ENCODE measurements at regions not wholly inside any gene's neighbourhood (a gene's known extent, or its start where the extent isn't known, plus 50 kb on each side); places are given as distances from the start of the nearest gene placed in this dataset.

- TF ChIP-seq CTCF (IDR thresholded peaks at IDR 0.05; ENCODE audit: insufficient read depth, low read depth, low read length) (no peak), EZH2 (IDR thresholded peaks at IDR 0.05; ENCODE audit: insufficient read depth, low read length) (no peak)
Measured at GRCh38 chr7:67445728-67446127, 449.1 kb downstream of the TYW1 start.

Measured in astrocyte (in vitro differentiated cells and primary cell).